ENCODE measurements at regions not wholly inside any gene's neighbourhood (a gene's known extent, or its start where the extent isn't known, plus 50 kb on each side); places are given as distances from the start of the nearest gene placed in this dataset.

DNA sequence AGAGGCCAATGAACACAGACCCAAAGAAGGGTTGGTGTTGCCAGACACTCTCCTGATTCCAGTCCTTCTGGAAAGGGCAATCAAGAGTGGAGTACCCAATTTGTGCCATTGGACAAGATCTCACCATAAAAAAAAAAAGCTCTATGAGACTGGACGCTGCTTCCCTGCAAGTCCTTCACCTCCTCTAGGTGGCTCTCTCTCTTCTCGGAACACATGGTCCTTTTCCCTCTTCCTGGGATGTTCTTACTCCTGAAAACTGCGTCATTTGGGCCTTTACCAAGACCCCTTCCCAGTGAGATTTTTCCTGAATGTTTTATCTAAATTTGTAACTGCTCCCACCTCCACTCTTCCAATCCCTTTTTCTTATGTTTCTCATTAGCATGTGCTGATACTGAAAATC is 280.8 kb downstream of the FOXA2 start:
- TF ChIP-seq, protein P1, sequence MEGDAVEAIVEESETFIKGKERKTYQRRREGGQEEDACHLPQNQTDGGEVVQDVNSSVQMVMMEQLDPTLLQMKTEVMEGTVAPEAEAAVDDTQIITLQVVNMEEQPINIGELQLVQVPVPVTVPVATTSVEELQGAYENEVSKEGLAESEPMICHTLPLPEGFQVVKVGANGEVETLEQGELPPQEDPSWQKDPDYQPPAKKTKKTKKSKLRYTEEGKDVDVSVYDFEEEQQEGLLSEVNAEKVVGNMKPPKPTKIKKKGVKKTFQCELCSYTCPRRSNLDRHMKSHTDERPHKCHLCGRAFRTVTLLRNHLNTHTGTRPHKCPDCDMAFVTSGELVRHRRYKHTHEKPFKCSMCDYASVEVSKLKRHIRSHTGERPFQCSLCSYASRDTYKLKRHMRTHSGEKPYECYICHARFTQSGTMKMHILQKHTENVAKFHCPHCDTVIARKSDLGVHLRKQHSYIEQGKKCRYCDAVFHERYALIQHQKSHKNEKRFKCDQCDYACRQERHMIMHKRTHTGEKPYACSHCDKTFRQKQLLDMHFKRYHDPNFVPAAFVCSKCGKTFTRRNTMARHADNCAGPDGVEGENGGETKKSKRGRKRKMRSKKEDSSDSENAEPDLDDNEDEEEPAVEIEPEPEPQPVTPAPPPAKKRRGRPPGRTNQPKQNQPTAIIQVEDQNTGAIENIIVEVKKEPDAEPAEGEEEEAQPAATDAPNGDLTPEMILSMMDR (IDR thresholded peaks at IDR 0.05) = no peak
- no peak for TF ChIP-seq POLR2A (IDR thresholded peaks at IDR 0.05)
- TF ChIP-seq POLR2AphosphoS5 (IDR thresholded peaks at IDR 0.05; ENCODE audit: insufficient read depth in 1 of 2, low read depth in 1 of 2) = no peak

All from vagina (tissue), 2 donors.